CD4-positive, CD25-positive, alpha-beta regulatory T cell (primary cell): ENCODE measurements at regions not wholly inside any gene's neighbourhood (a gene's known extent, or its start where the extent isn't known, plus 50 kb on each side); places are given as distances from the start of the nearest gene placed in this dataset.

ENCODE experiments used
- ATAC-seq, 2 donors: fragments of 150-1000 bp; cut with Tn5 transposase; one replicate each; pipeline ENCODE4 v1.10.0; 2021; ENCODE audit warnings: low read depth in 2 of 2, moderate number of reproducible peaks in 2 of 2, moderate library complexity in 1 of 2
- DNase-seq, 3 donors: peaks; one replicate each; pipeline versions ENCODE4 v3.0.0 to v3.0.0-alpha.2; 2012 to 2022; ENCODE audit warnings: mixed read lengths in 1 of 3
- H3K27ac ChIP-seq: one replicate; pipeline ENCODE4 v1.7.0; 2013; ENCODE audit warnings: mild to moderate bottlenecking, low read length; ENCODE audit not compliant: insufficient read depth, poor library complexity, severe bottlenecking
- H3K27me3 ChIP-seq: one replicate; pipeline ENCODE4 v1.7.0; 2013; ENCODE audit warnings: low read length; ENCODE audit not compliant: control insufficient read depth, insufficient read depth
- H3K36me3 ChIP-seq: one replicate; pipeline ENCODE4 v1.7.0; 2013; ENCODE audit warnings: mild to moderate bottlenecking, low read length, moderate library complexity; ENCODE audit not compliant: control insufficient read depth, insufficient read depth
- H3K4me1 ChIP-seq: 2 replicates; pipeline ENCODE4 v1.7.0; 2013; ENCODE audit warnings: mild to moderate bottlenecking, low read length; ENCODE audit not compliant: insufficient read depth, control insufficient read depth, poor library complexity, severe bottlenecking
- H3K4me3 ChIP-seq: one replicate; pipeline ENCODE4 v1.7.0; 2013; ENCODE audit warnings: low read depth, mild to moderate bottlenecking, low read length, moderate library complexity
- H3K9me3 ChIP-seq, 2 experiments: 1 replicate in 1 of 2; 2 replicates in 1 of 2; pipeline ENCODE4 v1.7.0; 2013; ENCODE audit warnings: low read length in 2 of 2, mild to moderate bottlenecking in 1 of 2, moderate library complexity in 1 of 2; ENCODE audit not compliant: control insufficient read depth in 2 of 2
- H3K27ac Mint-ChIP-seq, 3 donors: one replicate each; pipeline ENCODE4 v1.8.0; 2020 to 2022; ENCODE audit warnings: mild to moderate bottlenecking in 3 of 3, mixed read lengths in 3 of 3, moderate library complexity in 2 of 3
- H3K27me3 Mint-ChIP-seq: one replicate; pipeline ENCODE4 v1.8.0; 2022; ENCODE audit warnings: mild to moderate bottlenecking, mixed read lengths
- H3K36me3 Mint-ChIP-seq: one replicate; pipeline ENCODE4 v1.8.0; 2020; ENCODE audit warnings: mixed read lengths
- H3K4me1 Mint-ChIP-seq, 4 donors: one replicate each; pipeline ENCODE4 v1.8.0; 2020 to 2022; ENCODE audit warnings: mixed read lengths in 4 of 4, mild to moderate bottlenecking in 1 of 4
- H3K4me3 Mint-ChIP-seq, 4 donors: one replicate each; pipeline ENCODE4 v1.8.0; 2020 to 2022; ENCODE audit warnings: mild to moderate bottlenecking in 4 of 4, mixed read lengths in 4 of 4, moderate library complexity in 3 of 4
- H3K9me3 Mint-ChIP-seq, 7 donors: one replicate each; pipeline ENCODE4 v1.8.0; 2020 to 2022; ENCODE audit warnings: mixed read lengths in 7 of 7, mild to moderate bottlenecking in 3 of 7, moderate library complexity in 2 of 7

DNA sequence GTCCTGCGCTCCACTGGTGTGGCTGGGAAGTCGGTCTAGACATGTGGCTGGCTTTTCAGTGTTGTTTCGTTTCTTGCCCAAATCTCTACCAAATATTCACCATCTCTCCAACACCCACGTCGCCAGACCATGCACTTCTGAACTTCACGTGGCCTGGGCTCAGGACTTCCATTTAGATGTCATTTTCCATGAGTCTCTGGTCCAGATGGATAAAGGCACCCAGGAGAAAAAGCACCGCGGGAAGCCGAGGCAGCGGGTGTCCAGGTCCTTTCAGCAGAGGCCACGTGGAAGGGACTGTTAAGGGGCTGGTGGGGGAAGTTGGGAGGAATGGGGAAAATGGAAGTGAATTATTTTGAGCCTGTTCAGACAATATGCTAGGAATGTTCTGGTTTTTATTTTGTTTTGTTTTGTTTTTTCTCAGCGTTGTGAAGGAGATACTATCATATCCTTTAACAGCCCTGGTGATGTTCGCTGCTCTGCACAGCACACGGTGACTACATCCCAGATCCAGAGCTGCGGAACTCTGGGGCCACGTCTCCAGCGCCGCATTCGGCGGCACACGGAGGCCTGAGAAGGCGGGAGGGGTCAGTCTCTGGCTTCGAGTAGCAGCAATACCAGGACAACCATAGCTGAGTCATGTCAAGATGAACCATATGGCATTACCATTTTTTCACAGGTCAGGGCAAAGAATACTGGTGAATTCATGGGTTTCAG is 230.3 kb downstream of the THBS2 start:
- H3K4me3 Mint-ChIP-seq, result no peak overlapping the region
- H3K36me3 Mint-ChIP-seq, result no peaks in the 10 kb centered on the region
- no peak for ATAC-seq
- H3K27me3 Mint-ChIP-seq, result no peaks in the 10 kb centered on the region
- H3K27ac Mint-ChIP-seq, result no peak overlapping the region
- Histone ChIP-seq H3K4me3 (no peak overlapping the region), H3K9me3 (no peaks in the 10 kb centered on the region), H3K27ac (no peak overlapping the region), H3K4me1 (no peaks in the 10 kb centered on the region), H3K27me3 (no peaks in the 10 kb centered on the region), H3K36me3 (no peaks in the 10 kb centered on the region)
- DNase-seq, result no peak
- H3K4me1 Mint-ChIP-seq, result no peaks in the 10 kb centered on the region
- H3K9me3 Mint-ChIP-seq, result peaks cover 0 to 3% (median 0%) of the 10 kb centered on the region in 7 donors

DNA sequence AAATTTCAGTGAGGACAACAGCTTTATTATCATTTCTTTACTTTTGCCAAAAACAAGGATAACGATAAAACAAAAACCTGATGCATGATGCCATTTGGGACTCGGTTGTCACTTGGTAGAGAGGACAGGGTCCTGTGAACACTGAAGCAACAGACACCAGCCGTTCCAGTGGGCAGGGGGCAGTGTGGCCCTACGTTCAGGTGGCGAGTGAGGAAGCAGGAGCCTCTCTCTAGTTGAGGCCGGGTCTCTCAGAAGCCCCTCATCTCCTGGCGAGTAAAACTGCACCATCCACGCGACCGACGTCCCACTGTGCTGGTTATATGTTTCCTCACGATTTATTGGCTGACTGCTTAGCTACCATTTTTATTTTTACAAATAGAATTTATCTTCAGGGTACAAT is 231.6 kb downstream of the THBS2 start:
- H3K4me1 Mint-ChIP-seq, result no peaks in the 10 kb centered on the region

DNA sequence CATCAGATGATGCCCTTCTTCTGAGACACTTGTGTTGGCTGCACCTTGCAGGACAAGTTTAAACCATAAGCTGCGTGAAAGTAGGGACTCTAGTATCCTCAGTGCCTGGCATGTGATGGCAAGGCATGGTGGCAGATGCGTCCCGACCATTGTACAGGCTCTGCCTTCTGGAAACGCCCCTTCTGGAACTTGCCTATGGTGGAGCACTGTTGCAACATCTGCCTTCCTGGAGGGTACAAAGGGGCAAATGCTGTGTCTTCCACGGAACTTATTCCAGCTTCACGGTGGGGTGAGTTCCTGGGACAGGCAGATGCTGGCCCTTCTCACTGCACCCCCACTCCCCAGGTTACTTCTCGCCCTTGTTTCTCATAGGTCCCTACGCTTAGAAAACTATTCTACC is 232.8 kb downstream of the THBS2 start:
- Mint-ChIP-seq H3K36me3 (no peaks in the 10 kb centered on the region), H3K27ac (no peak overlapping the region), H3K9me3 (peaks cover 0 to 9% (median 5%) of the 10 kb centered on the region in 7 donors), H3K4me1 (no peaks in the 10 kb centered on the region), H3K27me3 (no peaks in the 10 kb centered on the region), H3K4me3 (no peak overlapping the region)
- Histone ChIP-seq H3K36me3 (no peaks in the 10 kb centered on the region), H3K4me1 (no peaks in the 10 kb centered on the region), H3K27ac (no peak overlapping the region), H3K9me3 (peaks cover 5 to 7% of the 10 kb centered on the region in 2 experiments), H3K27me3 (no peaks in the 10 kb centered on the region), H3K4me3 (no peak overlapping the region)
- DNase-seq (no peak), ATAC-seq (no peak)

More for the DNA sequence above, 231.6 kb downstream of the THBS2 start:
- Histone ChIP-seq H3K4me1 (no peaks in the 10 kb centered on the region), H3K36me3 (no peaks in the 10 kb centered on the region), H3K27ac (no peak overlapping the region), H3K9me3 (peaks cover 0 to 2% of the 10 kb centered on the region in 2 experiments), H3K4me3 (no peak overlapping the region), H3K27me3 (no peaks in the 10 kb centered on the region)
- Mint-ChIP-seq H3K27me3 (no peaks in the 10 kb centered on the region), H3K36me3 (no peaks in the 10 kb centered on the region), H3K27ac (no peak overlapping the region), H3K9me3 (peaks cover 0 to 7% (median 2%) of the 10 kb centered on the region in 7 donors), H3K4me3 (no peak overlapping the region)
- DNase-seq (no peak), ATAC-seq (no peak)

DNA sequence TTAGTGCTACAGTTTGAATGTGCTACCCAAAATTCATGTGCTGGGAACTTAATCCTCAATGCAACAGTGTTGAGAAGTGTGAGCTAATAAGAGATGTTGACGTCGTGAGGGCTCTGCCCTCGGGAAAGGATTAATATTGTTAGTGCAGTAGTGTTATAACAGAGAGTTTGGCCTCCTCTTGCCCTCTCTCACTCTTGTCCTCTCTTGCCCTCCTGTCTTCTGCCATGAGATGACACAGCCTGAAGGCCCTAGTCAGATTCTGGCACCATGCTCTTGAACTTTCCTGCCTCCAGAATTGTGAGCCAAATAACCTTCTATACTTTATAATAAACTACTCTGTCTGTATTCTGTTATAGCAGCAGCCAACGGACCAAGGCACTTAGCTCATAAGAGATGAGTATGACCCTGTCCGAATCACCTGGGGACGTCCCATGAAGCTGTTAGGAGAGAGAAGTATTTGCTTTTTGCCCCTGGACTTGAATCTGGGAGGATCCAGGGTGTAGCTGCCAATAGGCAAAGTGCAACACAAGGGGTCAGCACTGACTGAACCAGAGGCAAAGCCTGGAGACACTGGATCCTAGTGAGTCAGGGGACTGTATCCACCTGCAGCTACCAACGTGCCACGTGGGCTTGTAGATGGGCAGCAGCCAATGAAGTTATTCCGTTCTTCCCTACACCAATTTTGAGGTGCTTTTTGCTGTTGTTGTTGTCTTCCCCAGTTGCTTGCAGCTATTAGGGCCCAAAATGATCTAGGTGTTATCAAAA is 233.7 kb downstream of the THBS2 start:
- Histone ChIP-seq H3K27me3 (no peaks in the 10 kb centered on the region), H3K27ac (no peak overlapping the region), H3K4me1 (no peaks in the 10 kb centered on the region), H3K36me3 (no peaks in the 10 kb centered on the region), H3K9me3 (peaks cover 5 to 7% of the 10 kb centered on the region in 2 experiments), H3K4me3 (no peak overlapping the region)
- Mint-ChIP-seq H3K36me3 (no peaks in the 10 kb centered on the region), H3K4me3 (no peak overlapping the region), H3K27me3 (no peaks in the 10 kb centered on the region), H3K27ac (no peak overlapping the region), H3K9me3 (peaks cover 3 to 9% (median 6%) of the 10 kb centered on the region in 7 donors), H3K4me1 (no peaks in the 10 kb centered on the region)
- DNase-seq, result no peak
- ATAC-seq, result no peak

DNA sequence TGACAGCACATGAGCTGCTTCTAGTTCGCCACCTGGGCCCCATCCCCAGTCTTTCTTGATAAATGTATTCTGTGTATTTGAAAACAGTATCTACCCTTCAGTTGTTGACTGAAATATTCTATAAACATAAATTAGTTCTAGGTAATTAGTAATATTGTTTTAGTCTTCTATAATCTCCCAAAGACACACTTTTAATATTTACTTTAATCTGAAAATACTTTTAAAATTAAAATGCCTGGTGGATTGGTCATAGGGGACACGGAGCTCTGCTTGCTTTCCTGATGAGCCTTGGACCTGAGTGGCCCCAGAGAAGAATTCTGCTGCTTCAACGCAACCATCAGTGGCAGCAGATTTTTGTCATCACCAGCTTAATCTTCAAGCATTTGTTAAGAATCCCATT is 234.5 kb downstream of the THBS2 start:
- no peak for ATAC-seq
- no peaks in the 10 kb centered on the region for H3K4me1 Mint-ChIP-seq
- H3K36me3 Mint-ChIP-seq, result no peaks in the 10 kb centered on the region

GRCh38 chr6:169016758-169017157 is 236.9 kb downstream of the THBS2 start:
- Mint-ChIP-seq H3K27me3 (peaks cover 12% of the 10 kb centered on the region), H3K4me1 (no peaks in the 10 kb centered on the region)

More for the DNA sequence above, 234.5 kb downstream of the THBS2 start:
- Mint-ChIP-seq H3K27me3 (no peaks in the 10 kb centered on the region), H3K27ac (no peak overlapping the region), H3K4me3 (no peak overlapping the region), H3K9me3 (peaks cover 5 to 9% (median 6%) of the 10 kb centered on the region in 7 donors)
- Histone ChIP-seq H3K4me3 (no peak overlapping the region), H3K27ac (no peak overlapping the region), H3K9me3 (peaks cover 5 to 7% of the 10 kb centered on the region in 2 experiments), H3K36me3 (no peaks in the 10 kb centered on the region), H3K4me1 (no peaks in the 10 kb centered on the region), H3K27me3 (no peaks in the 10 kb centered on the region)
- no peak for DNase-seq

DNA sequence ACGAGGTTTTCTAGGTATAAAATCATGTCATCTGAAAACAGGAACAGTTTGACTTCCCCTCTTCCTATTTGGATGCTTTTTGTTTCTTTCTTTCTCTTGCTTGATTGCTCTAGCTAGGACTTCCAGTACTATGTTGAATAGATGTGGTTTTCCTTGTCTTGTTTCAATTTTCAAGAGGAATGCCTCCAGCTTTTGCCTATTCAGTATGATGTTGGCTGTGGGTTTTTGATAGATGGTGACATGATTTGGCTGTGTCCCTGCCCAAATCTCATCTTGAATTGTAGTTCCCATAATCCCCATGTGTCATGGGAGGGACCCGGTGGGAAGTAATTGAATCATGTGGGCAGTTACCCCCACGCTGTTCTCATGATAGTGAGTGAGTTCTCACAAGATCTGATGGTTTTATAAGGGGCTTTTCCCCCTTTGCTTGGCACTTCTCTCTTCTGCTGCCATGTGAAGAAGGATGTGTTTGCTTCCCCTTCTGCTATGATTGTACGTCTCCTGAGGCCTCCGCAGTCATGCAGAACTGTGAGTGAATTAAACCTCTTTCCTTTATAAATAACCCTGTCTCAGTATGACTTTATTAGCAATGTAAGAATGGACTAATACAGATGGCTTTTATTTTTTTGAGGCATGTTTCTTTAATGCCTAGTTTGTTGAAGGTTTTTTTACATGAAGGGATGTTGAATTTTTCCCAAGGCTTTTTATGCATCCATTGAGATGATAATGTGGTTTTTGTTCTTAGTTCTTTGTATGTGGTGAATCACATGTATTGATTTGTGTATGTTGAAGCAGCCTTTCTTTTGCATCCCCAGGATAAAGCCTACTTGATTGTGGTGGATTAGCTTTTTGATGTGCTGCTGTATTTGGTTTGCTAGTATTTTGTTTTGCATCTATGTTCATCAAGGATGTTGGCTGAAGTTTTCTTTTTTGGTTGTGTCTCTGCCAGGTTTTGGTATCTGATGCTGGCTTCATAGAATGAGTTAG is 239.1 kb downstream of the THBS2 start:
- DNase-seq (no peak), ATAC-seq (no peak)
- Histone ChIP-seq H3K27me3 (no peaks in the 10 kb centered on the region), H3K4me1 (no peaks in the 10 kb centered on the region), H3K27ac (no peak overlapping the region), H3K36me3 (no peaks in the 10 kb centered on the region), H3K4me3 (no peak overlapping the region), H3K9me3 (peaks cover 5 to 7% of the 10 kb centered on the region in 2 experiments)
- Mint-ChIP-seq H3K9me3 (peaks cover 5 to 16% (median 7%) of the 10 kb centered on the region in 7 donors), H3K4me3 (no peak overlapping the region), H3K27me3 (peaks cover 12% of the 10 kb centered on the region), H3K36me3 (no peaks in the 10 kb centered on the region), H3K4me1 (no peaks in the 10 kb centered on the region), H3K27ac (no peak overlapping the region)

More at GRCh38 chr6:169016758-169017157, 236.9 kb downstream of the THBS2 start:
- H3K27ac ChIP-seq, result no peak overlapping the region
- no peaks in the 10 kb centered on the region for H3K4me1 ChIP-seq
- H3K9me3 ChIP-seq, result peaks cover 5 to 7% of the 10 kb centered on the region in 2 experiments
- ATAC-seq (no peak), DNase-seq (no peak)
- no peaks in the 10 kb centered on the region for H3K36me3 Mint-ChIP-seq
- no peaks in the 10 kb centered on the region for H3K36me3 ChIP-seq
- no peak overlapping the region for H3K4me3 ChIP-seq
- no peak overlapping the region for H3K4me3 Mint-ChIP-seq
- H3K9me3 Mint-ChIP-seq, result peaks cover 4 to 16% (median 7%) of the 10 kb centered on the region in 7 donors
- no peaks in the 10 kb centered on the region for H3K27me3 ChIP-seq
- H3K27ac Mint-ChIP-seq, result no peak overlapping the region
